Suprapubic skin (tissue), 4 donors: ENCODE measurements at regions not wholly inside any gene's neighbourhood (a gene's known extent, or its start where the extent isn't known, plus 50 kb on each side); places are given as distances from the start of the nearest gene placed in this dataset.

Experiments
- DNase-seq, 2 donors: peaks; one replicate each; pipeline ENCODE4 v3.0.0-alpha.2; 2019; ENCODE audit warnings: low spot score in 2 of 2
- H3K27ac ChIP-seq: fragments of 200-600 bp; sonication (generic); one replicate; pipeline ENCODE4 v1.5.1; 2019
- H3K27me3 ChIP-seq: fragments of 200-600 bp; sonication (generic); one replicate; pipeline ENCODE4 v1.5.1; 2019
- H3K36me3 ChIP-seq: fragments of 200-600 bp; sonication (generic); one replicate; pipeline ENCODE4 v1.5.1; 2019
- H3K4me1 ChIP-seq: fragments of 200-600 bp; sonication (generic); one replicate; pipeline ENCODE4 v1.5.1; 2019
- H3K4me3 ChIP-seq: fragments of 200-600 bp; sonication (generic); one replicate; pipeline ENCODE4 v1.5.1; 2019; ENCODE audit warnings: mild to moderate bottlenecking
- H3K9me3 ChIP-seq: fragments of 200-600 bp; sonication (generic); one replicate; pipeline ENCODE4 v1.5.1; 2019
- CTCF ChIP-seq, 2 donors: fragments of 200-600 bp in 1 of 2; fragments of 450-650 bp in 1 of 2; sonication (generic) in 1 of 2; IDR thresholded peaks; one replicate each; pipeline ENCODE4 v1.5.1; 2016 to 2019; ENCODE audit warnings: antibody characterized with exemption in 2 of 2, mild to moderate bottlenecking in 1 of 2, moderate library complexity in 1 of 2
- EP300 ChIP-seq: sonication (generic); formaldehyde crosslinking; IDR thresholded peaks from one replicate; pipeline ENCODE4 v1.6.1; 2017; ENCODE audit warnings: antibody characterized with exemption
- POLR2A ChIP-seq, 2 donors: fragments of 450-650 bp; IDR thresholded peaks; one replicate each; pipeline ENCODE4 v1.6.1; 2017; ENCODE audit warnings: antibody characterized with exemption in 2 of 2, mild to moderate bottlenecking in 2 of 2, moderate library complexity in 2 of 2
- POLR2AphosphoS5 ChIP-seq, 3 donors: sonication (generic); formaldehyde crosslinking; IDR thresholded peaks; one replicate each; pipeline ENCODE4 v1.6.1; 2017; ENCODE audit warnings: antibody characterized with exemption in 3 of 3
- WGBS: methylation state at CpG from one replicate; pipeline ENCODE4 v1.1.5; 2018; 5-methylcytosine and 5-hydroxymethylcytosine counted together

- Histone ChIP-seq H3K27me3 (no peaks in the 10 kb centered on the region), H3K4me1 (no peaks in the 10 kb centered on the region), H3K9me3 (no peaks in the 10 kb centered on the region), H3K4me3 (no peak overlapping the region), H3K27ac (no peak overlapping the region), H3K36me3 (no peaks in the 10 kb centered on the region)
- 33% methylated on average over 4 of the region's 4 CpGs for WGBS
- DNase-seq: no peak
- TF ChIP-seq EP300 (no peak), POLR2AphosphoS5 (IDR thresholded peaks at IDR 0.05) (no peak), POLR2A (IDR thresholded peaks at IDR 0.05) (no peak), CTCF (IDR thresholded peaks at IDR 0.05) (no peak)
Measured at GRCh38 chr6:74969591-74970267, 236.1 kb downstream of the COL12A1 start.

- Histone ChIP-seq H3K9me3 (no peaks in the 10 kb centered on the region), H3K4me1 (no peaks in the 10 kb centered on the region), H3K36me3 (no peaks in the 10 kb centered on the region), H3K4me3 (no peak overlapping the region), H3K27ac (no peak overlapping the region), H3K27me3 (no peaks in the 10 kb centered on the region)
- 94% methylated on average over 1 of the region's 1 CpG for WGBS
- no peak for DNase-seq
- TF ChIP-seq POLR2AphosphoS5 (IDR thresholded peaks at IDR 0.05): no peak
- no peak for TF ChIP-seq POLR2A (IDR thresholded peaks at IDR 0.05)
- no peak for TF ChIP-seq EP300
- no peak for TF ChIP-seq CTCF (IDR thresholded peaks at IDR 0.05)
Measured at GRCh38 chr6:74967821-74968220, 238.0 kb downstream of the COL12A1 start.

- DNase-seq: no peak
- Histone ChIP-seq H3K9me3 (no peaks in the 10 kb centered on the region), H3K27ac (no peak overlapping the region), H3K27me3 (no peaks in the 10 kb centered on the region), H3K4me3 (no peak overlapping the region), H3K36me3 (no peaks in the 10 kb centered on the region), H3K4me1 (no peaks in the 10 kb centered on the region)
- 90% methylated on average over 2 of the region's 2 CpGs for WGBS
- no peak for TF ChIP-seq EP300
- no peak for TF ChIP-seq POLR2A (IDR thresholded peaks at IDR 0.05)
- TF ChIP-seq POLR2AphosphoS5 (IDR thresholded peaks at IDR 0.05): no peak
- no peak for TF ChIP-seq CTCF (IDR thresholded peaks at IDR 0.05)
Measured at GRCh38 chr6:74966712-74967111, 239.1 kb downstream of the COL12A1 start.

- Histone ChIP-seq H3K27me3 (no peaks in the 10 kb centered on the region), H3K9me3 (no peaks in the 10 kb centered on the region), H3K36me3 (no peaks in the 10 kb centered on the region), H3K4me1 (no peaks in the 10 kb centered on the region), H3K4me3 (no peak overlapping the region), H3K27ac (no peak overlapping the region)
- TF ChIP-seq EP300: no peak
- no peak for TF ChIP-seq CTCF (IDR thresholded peaks at IDR 0.05)
- TF ChIP-seq POLR2A (IDR thresholded peaks at IDR 0.05): no peak
- TF ChIP-seq POLR2AphosphoS5 (IDR thresholded peaks at IDR 0.05): no peak
- DNase-seq: no peak
- 100% methylated on average over 2 of the region's 2 CpGs for WGBS
Measured at GRCh38 chr6:74964871-74965441, 240.9 kb downstream of the COL12A1 start.

- H3K36me3 ChIP-seq: no peaks in the 10 kb centered on the region
- 58% methylated on average over 8 of the region's 8 CpGs for WGBS
- no peaks in the 10 kb centered on the region for H3K9me3 ChIP-seq
- H3K27me3 ChIP-seq: no peaks in the 10 kb centered on the region
- H3K27ac ChIP-seq: peak overlapping the region; percentile 45
- no peak for DNase-seq
- H3K4me3 ChIP-seq: no peak overlapping the region
- peaks cover 6% of the 10 kb centered on the region for H3K4me1 ChIP-seq
- no peak for TF ChIP-seq CTCF (IDR thresholded peaks at IDR 0.05)
Measured at GRCh38 chr6:74956559-74957428, 249.1 kb downstream of the COL12A1 start.
